Hindlimb muscle (tissue), 1 donor: ENCODE measurements at regions not wholly inside any gene's neighbourhood (a gene's known extent, or its start where the extent isn't known, plus 50 kb on each side); places are given as distances from the start of the nearest gene placed in this dataset.

ENCODE experiments used
- DNase-seq: peaks from one replicate; pipeline ENCODE4 v3.0.0-alpha.2; 2013

DNA sequence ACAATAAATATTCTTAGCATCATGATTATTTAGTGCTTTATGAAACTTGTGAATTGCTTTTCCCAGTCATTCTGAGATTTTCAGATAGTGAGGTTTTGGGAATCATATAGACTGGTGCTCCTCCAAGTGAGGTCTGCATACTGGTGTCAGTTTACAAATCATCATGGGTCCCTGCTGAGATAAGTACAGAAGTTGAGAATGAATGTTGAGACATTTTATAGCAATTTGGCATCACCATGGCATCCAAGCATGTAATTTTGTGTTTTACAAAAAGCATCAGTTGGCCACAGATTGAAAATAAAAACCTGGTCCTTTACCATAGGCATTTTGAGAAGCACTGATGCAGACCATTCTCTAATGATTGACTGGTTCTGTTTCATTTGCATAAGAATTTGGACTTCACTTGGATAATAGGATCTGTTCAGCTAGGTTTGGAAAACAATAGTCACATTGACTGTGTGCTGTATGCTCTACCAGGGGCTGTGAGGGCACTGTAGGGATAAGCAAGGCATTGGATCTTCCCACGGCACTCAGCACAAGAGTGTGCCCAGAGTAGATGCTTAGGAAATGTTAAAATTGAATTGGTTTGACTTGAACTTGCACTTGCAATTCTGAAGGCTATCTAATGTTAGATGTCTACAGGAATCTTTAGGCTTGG lies 79.0 kb upstream of the JUN start:
- no peak for DNase-seq

DNA sequence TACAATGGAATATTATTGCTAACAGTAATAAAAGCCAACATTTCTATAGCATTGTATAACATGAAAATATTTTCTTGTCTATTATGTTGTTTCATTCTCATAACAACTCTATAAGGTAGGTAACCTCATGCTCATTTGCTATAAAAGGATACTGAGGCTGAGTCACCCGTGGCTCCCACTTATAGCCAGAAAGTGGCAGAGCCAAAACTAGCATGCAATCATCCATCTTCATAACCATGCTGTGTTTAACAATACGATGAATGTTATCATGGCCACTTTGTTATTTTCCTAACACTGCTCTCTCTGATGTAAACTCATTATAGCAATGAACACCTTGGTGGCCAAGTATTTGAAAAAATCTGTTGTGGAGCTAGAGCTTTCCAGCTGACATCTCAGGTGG lies 80.8 kb upstream of the JUN start:
- no peak for DNase-seq

- no peak for DNase-seq
Measured at GRCh38 chr1:58866578-58866977, 82.7 kb upstream of the JUN start.

- DNase-seq: no peak
Measured at GRCh38 chr1:58869638-58870297, 85.9 kb upstream of the JUN start.

- DNase-seq: no peak
Measured at GRCh38 chr1:58870298-58870676, 86.4 kb upstream of the JUN start.

- DNase-seq: no peak
Measured at GRCh38 chr1:58874342-58874741, 90.5 kb upstream of the JUN start.

- peak; percentile 50 for DNase-seq
Measured at GRCh38 chr1:58874757-58875755, 91.2 kb upstream of the JUN start.

DNA sequence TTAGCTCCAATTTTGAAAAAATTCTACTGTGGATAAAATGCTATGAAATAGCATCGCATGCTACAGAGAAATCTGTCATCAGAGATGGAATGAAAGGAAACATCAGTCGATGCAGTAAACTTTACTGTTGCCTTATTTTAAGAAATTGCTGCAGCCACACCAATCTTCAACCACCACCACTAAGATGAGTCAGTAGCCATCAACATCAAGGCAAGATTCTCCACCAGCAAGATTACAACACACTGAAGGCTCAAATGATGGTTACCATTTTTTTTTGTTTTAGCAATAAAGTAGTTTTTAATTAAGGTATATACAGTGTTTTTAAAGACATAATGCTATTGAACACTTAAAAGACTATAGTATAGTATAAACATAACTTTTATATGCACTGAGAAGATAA lies 95.6 kb upstream of the JUN start:
- no peak for DNase-seq

- no peak for DNase-seq
Measured at GRCh38 chr1:58880592-58880991, 96.7 kb upstream of the JUN start.

- no peak for DNase-seq
Measured at GRCh38 chr1:58881471-58881994, 97.7 kb upstream of the JUN start.

- no peak for DNase-seq
Measured at GRCh38 chr1:58882322-58882948, 98.6 kb upstream of the JUN start.

- DNase-seq: no peak
Measured at GRCh38 chr1:58883037-58883887, 99.4 kb upstream of the JUN start.

GRCh38 chr1:58883888-58884482 lies 100.1 kb upstream of the JUN start:
- DNase-seq: no peak

- no peak for DNase-seq
Measured at GRCh38 chr1:58884706-58885661, 101.1 kb upstream of the JUN start.

- no peak for DNase-seq
Measured at GRCh38 chr1:58885998-58886397, 102.2 kb upstream of the JUN start.

GRCh38 chr1:58886611-58887010 lies 102.8 kb upstream of the JUN start:
- DNase-seq: no peak

- DNase-seq: no peak
Measured at GRCh38 chr1:58887059-58887458, 103.2 kb upstream of the JUN start.

DNA sequence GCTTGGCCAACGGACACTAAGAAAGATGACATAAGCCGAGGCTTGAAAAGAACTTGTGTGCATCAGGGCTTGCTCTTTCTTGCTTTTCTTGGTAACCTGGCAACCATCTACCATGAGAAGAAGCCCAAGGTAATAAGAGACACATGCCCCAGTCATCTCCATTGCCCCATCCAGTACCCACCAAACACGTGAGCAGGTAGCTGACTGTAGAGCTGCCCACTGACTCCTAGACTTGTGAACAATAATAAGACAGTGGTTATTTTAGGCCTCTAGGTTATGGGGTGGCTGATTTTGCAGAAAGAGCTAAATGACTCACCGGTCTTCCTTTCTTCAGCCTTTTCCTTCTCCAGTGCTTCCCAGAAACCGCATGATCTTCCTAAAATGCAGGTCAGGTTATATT lies 105.0 kb upstream of the JUN start:
- no peak for DNase-seq

- no peak for DNase-seq
Measured at GRCh38 chr1:58890113-58890512, 106.3 kb upstream of the JUN start.

DNA sequence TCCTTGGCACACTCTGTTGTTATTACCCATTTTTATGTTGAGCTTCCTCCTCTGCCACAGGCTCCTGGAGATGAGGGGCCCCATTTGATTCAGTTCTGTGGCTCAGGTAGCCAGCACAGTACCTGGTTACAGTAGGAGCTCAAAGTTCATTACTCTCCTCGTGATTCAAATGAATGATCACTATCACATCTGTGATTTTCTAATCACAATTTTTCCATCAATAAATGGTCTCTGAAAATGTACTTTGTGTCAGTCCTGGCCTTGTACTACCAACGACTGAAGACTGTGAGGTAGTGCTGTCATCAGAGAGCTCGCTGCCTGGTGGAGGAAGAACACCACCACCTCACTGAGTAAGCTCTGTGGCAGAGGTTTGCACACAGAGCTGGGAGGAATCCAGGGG lies 106.8 kb upstream of the JUN start:
- no peak for DNase-seq
